HG03469 (cell line): ENCODE measurements at regions not wholly inside any gene's neighbourhood (a gene's known extent, or its start where the extent isn't known, plus 50 kb on each side); places are given as distances from the start of the nearest gene placed in this dataset.
A peak's percentile ranks its signal among the peaks of the same experiment; 100 is the strongest.

Experiments
- ATAC-seq: cut with Tn5 transposase; IDR thresholded peaks from one replicate; pipeline ENCODE4 v1.9.1; 2021; ENCODE audit warnings: mild to moderate bottlenecking, moderate library complexity, moderate number of reproducible peaks; ENCODE audit not compliant: unreplicated experiment

GRCh38 chr1:208576425-208576824, 332.2 kb upstream of the PLXNA2 start:
- ATAC-seq, result no peak

- no peak for ATAC-seq
Observed at GRCh38 chr1:208577381-208577905, 333.3 kb upstream of the PLXNA2 start.

GRCh38 chr1:208581209-208581608, 337.0 kb upstream of the PLXNA2 start:
- no peak for ATAC-seq

- no peak for ATAC-seq
Observed at GRCh38 chr1:208581667-208582066, 337.5 kb upstream of the PLXNA2 start.

- ATAC-seq, result no peak
Observed at GRCh38 chr1:208584167-208584755, 340.1 kb upstream of the PLXNA2 start.

GRCh38 chr1:208587110-208587509, 342.9 kb upstream of the PLXNA2 start:
- ATAC-seq, result peak; percentile 87

- no peak for ATAC-seq
Observed at GRCh38 chr1:208593306-208594006, 349.3 kb upstream of the PLXNA2 start.

- ATAC-seq, result no peak
Observed at GRCh38 chr1:208595236-208595635, 351.1 kb upstream of the PLXNA2 start.

- ATAC-seq, result no peak
Observed at GRCh38 chr1:208595745-208596144, 351.6 kb upstream of the PLXNA2 start.

- no peak for ATAC-seq
Observed at GRCh38 chr1:208597571-208597970, 353.4 kb upstream of the PLXNA2 start.

GRCh38 chr1:208598021-208598420, 353.8 kb upstream of the PLXNA2 start:
- ATAC-seq, result no peak

- no peak for ATAC-seq
Observed at GRCh38 chr1:208599063-208599462, 354.9 kb upstream of the PLXNA2 start.

GRCh38 chr1:208600456-208601190, 356.4 kb upstream of the PLXNA2 start:
- no peak for ATAC-seq

- no peak for ATAC-seq
Observed at GRCh38 chr1:208601561-208601960, 357.4 kb upstream of the PLXNA2 start.

GRCh38 chr1:208603721-208604120, 359.5 kb upstream of the PLXNA2 start:
- no peak for ATAC-seq

- peak; percentile 93 for ATAC-seq
Observed at GRCh38 chr1:208604295-208604694, 360.1 kb upstream of the PLXNA2 start.

- ATAC-seq, result no peak
Observed at GRCh38 chr1:208606959-208607358, 362.8 kb upstream of the PLXNA2 start.

GRCh38 chr1:208607616-208608015, 363.4 kb upstream of the PLXNA2 start:
- ATAC-seq, result no peak

- ATAC-seq, result no peak
Observed at GRCh38 chr1:208614610-208615009, 370.4 kb upstream of the PLXNA2 start.

- no peak for ATAC-seq
Observed at GRCh38 chr1:208615371-208615770, 371.2 kb upstream of the PLXNA2 start.

GRCh38 chr1:208616776-208617175, 372.6 kb upstream of the PLXNA2 start:
- no peak for ATAC-seq
